Amniotic epithelial cell (primary cell): ENCODE measurements at regions not wholly inside any gene's neighbourhood (a gene's known extent, or its start where the extent isn't known, plus 50 kb on each side); places are given as distances from the start of the nearest gene placed in this dataset.

Source experiments
- DNase-seq: peaks from one replicate; pipeline ENCODE4 v3.0.0-alpha.2; 2010; ENCODE audit warnings: low read depth

DNA sequence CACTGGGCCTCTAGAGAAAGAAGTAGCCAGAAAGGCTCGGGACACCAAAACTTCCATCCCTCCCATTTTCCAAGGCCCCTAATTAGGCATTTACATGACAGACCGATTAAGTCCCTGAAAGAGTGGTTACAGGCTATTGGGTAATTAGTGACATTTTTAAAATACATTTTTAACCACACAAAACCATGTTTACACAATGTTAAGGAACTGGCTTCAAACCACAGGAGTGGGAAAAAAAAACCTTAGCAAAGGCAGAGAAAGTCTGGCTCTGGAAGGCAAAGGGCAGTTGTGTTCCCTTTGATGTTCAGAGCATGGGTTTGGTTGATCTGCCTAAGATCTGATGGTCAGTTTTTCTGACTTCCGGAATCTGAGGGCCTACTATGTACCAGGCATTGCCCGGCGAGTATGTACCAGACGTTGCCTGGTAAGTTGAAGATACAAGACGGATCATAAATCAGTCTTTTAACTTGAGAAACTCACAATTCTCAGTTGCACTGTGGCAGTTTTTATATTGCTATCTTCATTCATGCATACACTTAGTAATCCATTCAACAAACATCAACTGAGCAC is 576.5 kb downstream of the MED13L start:
- peak; percentile 59 for DNase-seq

DNA sequence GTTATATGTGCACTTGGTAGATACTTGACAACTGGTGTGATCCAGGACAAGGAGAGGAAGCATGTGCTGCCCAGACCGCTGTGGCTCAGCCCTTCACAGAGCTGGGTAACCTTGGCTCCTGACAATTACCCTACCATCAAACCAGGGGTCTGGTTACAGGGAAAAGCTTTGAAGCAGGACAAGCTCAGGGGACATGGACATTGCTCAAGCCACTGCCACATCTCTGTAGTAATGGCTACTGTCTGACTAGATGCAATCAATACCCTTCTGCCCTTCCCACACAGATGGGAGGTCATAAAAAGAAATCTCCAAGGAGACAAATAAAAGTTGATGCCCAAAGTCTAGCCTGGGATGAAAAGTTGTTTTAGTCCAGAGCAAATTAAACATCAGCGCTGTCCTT is 577.4 kb downstream of the MED13L start:
- DNase-seq, result no peak

DNA sequence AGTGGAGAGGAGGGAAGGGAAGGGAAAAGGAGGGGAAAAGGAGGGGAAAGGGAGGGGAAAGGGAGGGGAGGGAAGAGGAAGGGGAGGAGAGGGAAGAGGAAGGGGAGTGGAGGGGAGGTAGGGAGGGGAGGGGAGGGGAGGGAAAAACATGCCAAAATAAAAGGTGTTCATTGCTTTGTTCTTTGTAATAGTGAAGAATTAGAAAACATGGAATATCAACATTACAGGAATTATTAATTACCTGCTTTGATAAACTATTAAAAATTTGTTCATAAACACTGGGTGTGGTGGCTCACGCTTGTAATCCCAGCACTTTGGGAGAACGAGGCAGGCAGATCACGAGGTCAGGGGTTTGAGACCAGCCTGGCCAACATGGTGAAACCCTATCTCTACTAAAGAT is 579.2 kb downstream of the MED13L start:
- DNase-seq, result no peak

DNA sequence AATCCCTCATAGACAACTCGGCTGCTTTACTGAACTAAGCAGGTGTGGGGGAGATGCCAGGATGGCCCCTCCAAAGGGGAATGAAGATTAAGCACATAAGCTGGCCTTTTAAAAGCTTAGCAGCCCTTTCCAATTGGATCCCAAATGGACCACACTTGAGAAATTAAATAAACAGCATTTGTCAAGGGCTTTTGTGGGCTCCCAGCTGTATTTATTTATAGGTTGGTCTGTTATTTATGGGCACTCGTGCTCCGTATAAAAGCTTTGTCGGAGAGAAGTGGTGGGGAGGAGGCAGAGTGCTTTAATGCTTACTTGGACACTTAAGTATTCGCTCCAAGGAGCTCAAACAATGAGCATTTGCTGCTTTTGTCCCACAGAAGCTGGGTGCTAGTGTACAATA is 580.2 kb downstream of the MED13L start:
- DNase-seq, result peak; percentile 8

DNA sequence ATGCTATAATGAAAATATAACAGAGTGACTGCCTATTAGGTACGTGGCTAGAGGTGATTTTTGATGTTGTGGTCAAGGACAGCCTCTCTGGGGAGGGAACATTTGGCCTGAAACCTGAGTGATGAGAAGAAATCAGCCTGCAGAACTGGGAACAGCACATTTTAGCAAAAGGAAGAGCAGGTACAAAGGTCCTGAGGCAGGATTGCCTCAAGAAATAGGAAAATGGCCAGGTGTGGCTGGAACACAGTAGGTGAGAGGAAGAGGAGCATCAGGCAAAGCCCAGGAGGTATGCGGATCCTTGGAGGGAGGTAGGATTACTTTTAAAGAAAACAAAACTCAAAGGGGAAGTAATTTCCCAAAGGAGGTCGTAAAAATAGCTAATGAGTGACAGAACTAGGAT is 582.9 kb downstream of the MED13L start:
- DNase-seq, result no peak

DNA sequence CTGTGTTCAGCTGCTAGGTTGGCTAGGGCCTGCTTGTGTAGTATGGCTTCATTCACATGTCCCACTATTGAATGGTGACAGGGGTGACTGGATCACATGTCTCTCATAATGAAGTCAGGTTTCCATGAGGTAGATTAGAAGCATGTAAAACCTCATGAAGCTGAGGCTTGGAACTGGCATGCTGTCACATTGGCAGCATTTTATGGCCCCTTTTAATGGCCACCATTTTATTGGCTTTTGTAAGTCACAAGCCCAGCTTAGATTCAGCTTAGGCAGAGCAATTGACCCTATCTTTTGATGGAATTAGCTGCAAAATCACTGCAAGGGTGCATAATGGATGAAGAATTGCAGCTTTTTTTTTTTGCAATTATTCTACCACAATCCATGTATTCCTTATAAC is 583.5 kb downstream of the MED13L start:
- DNase-seq, result no peak

DNA sequence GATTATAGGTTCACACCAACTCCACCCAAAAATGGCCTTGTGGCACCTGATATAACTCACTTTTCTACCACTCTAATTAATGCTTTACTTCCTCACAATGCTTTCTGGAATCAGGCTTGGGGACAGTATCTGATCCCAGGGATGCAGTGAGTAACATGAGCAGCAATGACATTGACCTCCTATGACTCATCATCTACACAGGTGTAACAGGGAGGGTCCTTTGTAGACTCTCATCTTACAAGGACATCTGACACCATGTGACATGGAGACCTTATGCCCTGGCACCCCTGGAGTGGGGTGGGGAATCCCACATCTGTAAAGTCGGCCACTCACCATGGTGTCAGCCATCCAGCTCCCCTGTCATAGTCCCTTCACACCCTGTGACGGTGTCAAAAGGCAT is 586.4 kb downstream of the MED13L start:
- DNase-seq, result no peak

DNA sequence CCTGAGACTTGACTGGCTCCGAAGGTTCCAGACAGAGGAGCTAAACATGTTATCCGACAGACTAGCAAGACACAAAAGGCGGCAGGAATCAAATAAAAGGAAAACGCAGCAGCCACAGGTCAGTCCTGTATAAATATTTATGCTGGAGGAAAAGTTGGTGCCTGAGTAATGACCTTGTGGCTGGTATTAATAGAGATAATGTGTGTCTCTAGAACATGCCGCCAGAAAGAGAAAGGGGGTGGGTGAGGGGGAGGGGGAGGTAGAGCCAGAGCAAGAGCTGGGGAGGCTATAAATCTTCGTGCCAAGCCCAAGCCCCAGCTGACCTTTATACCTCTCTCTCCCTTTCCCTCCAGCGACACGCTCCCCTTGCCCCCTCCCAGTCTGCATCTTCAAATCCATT is 590.4 kb downstream of the MED13L start:
- no peak for DNase-seq

DNA sequence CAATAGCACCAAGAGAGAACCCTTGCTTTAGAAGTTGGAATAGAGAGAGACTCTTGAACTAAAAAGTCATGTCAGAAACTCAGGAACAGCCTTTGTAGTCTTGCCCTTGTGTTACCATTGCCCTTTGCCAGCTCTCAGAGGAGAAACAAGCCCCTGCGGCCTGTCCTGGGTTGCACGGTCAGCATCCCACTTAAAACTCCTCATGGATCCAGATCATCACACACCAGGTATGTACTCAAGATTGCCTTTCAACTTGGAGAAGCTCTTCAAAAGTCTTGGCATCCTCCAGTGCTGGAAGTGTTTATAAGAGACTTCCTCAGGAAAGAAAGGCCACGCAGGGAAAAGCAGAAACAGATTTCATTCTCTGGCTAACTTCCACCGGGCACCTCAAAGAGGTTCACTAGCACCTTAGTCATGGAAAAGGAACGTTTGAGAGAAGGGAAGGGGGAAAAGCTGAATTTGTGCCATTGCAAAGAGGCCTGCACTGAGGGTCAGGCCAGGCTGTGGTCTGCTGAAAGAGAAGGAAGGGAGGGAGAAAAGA is 594.2 kb downstream of the MED13L start:
- DNase-seq, result no peak

DNA sequence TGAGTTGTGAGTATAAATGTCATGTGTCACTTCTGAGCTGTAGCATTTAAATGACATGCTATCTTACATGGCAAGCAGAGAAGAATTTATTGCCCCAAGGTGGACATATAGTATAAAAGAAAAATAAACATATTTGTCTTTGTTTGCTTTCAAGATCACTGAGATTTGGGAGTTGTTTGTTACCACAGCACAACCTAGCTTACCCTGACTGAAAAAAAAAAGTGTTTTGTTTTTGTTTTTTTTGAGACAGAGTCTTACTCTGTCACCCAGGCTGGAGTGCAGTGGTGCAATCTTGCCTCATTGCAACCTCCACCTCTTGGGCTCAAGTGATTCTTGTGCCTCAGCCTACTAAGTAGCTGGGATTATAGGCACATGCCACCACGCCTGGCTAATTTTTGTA is 596.5 kb downstream of the MED13L start:
- DNase-seq, result no peak

DNA sequence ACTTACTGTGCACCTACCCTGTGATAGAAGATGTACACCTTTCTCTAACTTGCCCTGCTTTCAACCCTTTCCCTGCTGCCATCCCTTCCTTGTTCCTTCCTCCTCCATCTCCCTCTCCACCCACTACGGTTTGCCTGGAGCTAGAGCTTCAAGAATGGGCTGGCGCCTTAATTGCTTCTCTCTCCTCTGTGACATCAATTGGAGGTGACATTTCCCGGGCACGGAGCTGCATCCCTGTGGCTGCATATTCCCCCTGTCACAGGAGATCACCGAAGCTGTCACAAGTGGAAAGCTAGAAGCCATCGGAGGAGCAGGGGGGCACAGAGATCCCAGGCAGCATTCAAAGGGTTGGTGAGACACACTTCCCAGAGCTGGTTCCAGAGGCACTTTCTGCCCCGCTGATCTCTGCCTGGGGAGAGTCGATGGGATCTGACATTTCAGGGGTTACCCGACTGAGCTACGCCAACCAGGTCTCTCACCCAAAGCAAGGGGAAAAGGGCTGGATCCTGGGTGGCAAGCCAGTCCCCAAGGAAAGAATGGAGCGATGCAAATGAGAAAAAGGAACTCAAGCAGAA is 604.9 kb downstream of the MED13L start:
- DNase-seq, result no peak

DNA sequence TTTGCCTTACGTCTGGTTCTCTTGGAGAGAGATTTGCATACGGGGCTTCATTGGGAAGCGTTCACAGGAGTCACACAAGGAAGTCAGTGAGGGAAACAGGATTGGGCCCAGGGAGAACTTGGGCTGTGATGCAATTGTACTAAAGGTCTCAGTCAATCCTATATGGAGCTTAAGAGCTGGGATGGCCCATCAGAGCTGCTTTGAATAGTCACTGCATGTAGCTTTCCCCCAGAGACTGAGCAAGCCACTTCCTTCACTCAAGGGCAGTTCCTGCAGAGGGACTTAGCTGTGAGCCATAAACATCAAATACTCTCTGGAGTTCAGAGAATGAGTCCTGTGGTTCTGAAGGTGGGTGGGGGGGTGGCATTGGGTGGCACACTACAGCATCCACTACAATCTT is 605.4 kb downstream of the MED13L start:
- DNase-seq, result no peak

DNA sequence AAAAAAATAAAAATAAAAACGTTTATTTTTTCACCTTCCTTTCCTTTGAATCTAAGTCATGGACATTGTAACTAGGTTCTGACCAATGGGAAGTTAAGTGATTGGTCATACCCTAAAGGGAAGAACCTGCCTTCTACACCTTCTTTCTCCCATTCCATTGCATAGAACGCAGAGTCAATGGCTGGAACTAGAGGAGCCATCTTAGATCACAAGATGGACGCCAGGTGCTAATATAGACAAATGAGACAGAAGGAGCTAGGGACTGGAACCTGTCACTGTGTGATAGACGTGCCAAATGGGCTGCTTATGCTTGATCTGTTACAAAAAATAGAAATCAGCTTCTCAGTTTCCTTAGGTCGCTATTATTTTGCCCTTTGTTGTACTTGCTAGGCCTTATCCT is 606.6 kb downstream of the MED13L start:
- no peak for DNase-seq

DNA sequence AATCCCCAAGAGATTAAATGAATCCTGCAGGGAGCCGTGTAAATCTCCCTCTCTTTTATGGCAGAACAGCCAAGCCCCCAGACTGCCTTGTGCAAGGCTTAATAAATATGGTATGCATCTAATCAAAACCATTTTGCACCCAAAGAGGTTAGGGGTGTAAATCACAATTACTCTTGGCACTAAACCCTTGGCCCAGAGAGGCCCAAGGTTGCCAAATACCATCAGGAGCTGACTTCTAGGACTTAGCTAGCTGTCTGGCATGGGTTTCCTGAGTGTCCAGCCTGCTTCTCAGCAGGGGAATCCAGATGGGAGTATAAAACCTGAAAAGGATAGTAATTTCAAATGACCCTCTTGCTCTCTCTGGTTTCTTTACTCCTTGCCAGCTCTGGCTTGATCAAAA is 610.4 kb downstream of the MED13L start:
- DNase-seq, result no peak

DNA sequence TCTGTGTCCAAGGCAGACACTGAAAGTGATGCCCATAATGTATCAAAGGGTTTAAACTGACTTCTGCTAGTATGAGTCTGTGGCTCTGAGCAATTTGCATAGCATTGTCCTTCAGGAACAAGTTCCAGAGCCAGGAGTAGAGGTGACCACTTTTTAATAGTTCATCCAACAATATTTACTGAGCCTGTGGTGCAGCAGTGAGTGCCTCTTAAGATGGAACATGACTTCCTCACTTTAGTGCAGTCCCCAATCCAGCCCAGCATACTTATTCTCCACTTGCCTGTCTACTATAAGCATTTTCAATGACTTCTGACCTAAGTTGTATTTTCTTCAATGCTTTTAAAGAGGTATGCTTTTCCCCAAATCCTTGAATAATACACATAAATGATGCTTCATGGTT is 611.3 kb downstream of the MED13L start:
- no peak for DNase-seq

DNA sequence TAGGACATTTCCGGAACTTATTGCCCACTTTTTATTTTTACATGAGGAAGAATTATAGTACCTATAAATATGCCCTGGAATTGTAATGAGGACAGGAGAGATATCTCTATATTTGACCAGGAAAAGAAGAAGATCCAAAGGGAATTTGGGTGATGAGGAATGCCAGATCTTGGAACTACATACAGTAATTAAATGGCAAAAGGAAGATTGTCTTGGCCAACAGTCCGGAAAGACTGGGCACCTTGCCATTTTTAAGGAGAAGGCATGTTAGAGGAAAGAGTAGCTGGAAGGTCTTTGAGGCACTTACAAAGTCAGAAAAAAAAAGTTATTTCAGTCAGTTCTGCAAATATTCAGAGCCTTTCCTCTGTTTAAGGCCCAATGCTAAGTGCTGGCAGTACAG is 616.4 kb downstream of the MED13L start:
- no peak for DNase-seq

DNA sequence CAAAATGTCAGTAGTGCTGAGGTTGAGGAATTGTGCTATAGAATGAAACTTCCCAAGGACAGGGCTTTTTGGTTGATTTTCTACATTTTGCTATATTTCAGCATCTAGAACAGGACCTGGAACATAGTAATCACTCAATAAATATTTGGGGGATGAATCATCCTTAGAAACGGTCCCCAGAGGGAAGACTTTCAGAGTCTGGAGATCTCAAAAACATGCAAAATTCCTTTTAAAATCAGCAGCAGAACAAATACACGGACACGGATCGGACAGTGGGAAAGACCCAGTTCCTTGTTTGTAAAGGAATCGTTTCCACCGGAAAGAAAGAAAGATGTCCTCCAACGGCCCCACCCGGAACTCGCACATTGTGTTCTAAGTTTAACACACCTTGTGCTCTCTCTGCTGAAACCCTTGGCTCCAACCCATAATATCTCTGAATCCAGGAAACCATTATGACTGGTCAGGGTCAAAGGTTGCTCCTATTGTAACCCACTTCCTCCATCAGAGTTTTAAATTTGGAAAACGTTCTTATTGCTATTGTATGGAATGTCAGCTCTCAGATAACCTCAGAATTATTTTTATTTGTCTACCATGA is 617.2 kb downstream of the MED13L start:
- no peak for DNase-seq

DNA sequence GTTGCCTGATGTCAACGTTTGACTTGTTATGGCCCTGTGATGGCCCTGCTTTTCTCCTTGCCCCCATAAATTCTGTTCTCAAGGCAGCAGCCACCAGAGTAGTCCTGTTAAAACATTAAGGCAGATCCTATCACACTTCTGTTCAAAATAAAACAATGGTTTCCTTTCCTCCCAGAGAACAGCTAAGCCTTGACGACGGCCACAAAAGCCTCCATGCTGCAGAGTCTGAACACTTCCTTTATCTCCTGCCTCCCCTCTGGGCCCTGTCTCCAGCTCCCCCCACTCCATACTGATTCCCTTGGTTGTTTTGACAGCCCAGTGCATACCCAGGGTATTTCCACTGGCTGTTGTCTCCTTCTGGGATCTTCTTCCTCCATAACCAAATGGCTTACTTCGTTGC is 618.1 kb downstream of the MED13L start:
- no peak for DNase-seq

DNA sequence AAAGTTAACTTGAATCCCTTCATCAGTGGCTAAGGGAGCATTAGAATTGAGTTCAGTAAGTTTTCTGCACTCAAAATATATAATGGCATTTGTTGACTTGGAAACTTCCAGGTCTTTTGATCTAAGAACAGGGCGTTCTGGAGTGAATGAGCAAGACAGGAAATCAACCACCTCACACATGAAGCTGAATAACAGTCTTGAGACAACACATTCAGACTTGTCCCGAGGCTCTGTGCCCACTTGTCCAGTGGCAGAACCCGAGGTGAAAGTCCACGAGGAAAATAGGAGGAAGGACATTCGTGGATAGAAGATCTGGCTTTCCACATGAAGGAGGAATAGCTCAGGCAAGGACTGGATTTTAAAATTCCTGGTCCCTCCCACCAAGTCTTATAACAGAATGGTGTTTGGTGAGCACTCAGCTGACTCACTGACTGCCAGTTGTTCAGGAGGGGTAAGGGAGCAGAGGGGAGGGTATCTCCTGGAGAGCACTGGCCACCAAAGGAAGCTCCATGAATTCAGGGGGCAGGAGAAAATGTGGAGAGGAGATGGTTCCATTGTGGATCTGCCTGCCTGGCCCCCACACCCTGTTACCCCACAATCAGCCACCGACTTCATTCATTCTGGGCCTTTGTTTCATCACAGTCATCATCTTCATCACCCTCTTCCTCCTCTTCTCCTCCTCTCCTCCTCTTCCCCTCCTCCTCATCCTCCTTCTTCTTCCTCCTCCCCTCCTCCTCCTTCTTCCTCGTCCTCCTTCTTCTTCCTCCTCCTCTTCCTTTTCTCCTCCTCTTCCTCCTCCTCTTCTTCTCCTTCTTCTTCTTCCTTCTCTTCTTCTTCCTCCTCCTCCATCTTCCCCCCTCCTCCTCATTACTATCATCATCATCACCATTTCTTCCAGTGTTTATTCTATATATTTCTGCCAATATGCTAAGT is 620.1 kb downstream of the MED13L start:
- DNase-seq, result peak; percentile 5

DNA sequence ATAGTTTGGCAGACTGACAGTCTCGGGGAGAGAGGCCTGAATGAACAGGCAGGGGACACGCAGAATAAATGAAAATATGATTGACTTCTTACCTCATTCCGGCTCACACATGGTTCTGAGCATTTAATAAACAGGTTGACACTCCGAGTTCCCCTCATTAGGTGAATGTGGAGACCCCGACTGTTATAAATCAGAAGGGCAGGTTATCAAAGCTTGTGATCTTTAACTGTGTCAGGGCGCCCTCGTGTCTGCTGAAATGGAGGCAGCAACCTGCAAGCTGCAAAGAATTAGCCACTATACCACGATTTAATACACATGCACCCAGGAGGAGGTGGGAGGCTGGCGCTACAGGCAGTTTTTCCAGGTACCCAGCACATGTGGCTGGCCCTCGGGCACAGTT is 627.5 kb downstream of the MED13L start:
- no peak for DNase-seq

DNA sequence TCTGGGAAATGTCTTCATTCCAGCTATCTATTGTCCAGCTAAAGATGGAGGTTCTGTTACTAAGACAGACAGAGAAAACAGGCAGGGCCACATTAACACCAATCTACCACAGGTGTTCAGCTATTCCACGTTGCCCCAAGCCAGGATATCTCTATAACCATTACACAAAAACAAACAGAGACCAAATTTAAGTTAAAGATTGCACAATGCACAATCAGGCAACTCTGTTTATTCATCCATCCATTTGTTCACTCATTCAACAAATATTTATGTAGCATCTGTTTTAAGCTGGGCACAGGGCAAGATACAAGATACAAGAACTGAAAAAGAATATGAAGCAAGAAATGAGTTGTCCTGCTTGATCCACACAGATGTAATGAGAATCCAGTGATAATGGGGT is 629.0 kb downstream of the MED13L start:
- peak; percentile 47 for DNase-seq

DNA sequence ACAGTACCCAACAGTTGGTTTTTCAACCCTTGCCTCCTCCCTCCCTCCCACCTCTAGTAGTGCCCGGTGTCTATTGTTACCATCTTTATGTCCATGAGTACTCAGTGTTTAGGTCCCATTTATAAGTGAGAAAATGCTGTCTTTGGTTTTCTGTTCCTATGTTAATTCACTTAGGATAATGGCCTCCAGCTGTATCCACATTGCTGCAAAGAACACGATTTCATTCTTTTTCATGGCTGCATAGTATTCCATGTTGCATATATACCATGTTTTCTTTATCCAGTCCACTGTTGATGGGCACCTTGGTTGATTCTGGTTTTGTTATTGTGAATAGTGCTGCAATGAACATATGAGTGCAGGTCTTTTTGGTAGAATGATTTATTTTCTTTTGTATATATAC is 631.3 kb downstream of the MED13L start:
- no peak for DNase-seq

DNA sequence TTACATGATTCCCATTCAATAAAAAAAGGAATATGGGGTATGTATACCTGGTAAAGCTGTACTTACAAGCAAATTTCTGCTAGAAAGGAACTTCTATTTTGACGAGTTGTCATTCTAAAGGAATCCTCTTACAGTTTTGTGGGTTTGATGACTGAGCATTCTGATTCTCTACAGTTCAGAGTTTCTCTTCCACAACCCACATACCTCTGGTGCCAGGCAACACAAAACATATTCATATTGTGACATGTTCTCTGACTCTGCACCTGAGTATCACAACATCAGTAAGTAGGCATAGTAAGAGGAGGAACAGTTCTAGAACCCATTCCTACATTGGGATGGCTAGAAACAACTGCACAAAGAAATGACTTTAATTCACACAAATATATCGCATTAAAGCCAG is 636.6 kb downstream of the MED13L start:
- DNase-seq, result peak; percentile 68
